ENCODE measurements at regions not wholly inside any gene's neighbourhood (a gene's known extent, or its start where the extent isn't known, plus 50 kb on each side); places are given as distances from the start of the nearest gene placed in this dataset.

DNA sequence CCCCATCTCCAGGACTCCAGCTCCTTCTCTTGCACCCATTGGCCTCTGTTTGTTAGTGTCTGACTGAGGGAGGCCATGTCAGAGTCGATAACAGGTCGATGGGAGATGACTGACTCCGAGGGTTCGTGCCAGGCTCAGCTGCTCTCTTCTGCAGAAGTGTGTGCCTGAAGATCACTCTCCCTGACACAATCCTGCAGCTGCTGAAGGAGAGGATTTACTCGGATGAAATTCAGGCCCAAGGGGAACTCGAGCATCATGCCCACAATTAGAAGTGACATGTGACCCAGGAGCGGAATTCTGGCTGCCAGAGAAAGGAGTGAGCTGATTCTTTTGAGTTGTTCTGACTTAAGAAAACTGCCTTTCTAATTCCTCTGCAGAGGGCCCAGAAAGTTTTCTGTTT is 318.2 kb downstream of the MAFB start:
- Histone ChIP-seq H3K9me3 (peaks cover 0 to 15% (median 4%) of the 10 kb centered on the region in 12 donors), H3K36me3 (no peaks in the 10 kb centered on the region), H3K4me1 (no peaks in the 10 kb centered on the region), H3K27me3 (no peaks in the 10 kb centered on the region), H3K4me3 (no peak overlapping the region), H3K27ac (no peak overlapping the region)
- WGBS, 4 donors = 59 to 66% (median 62%) methylated on average over 7 of the region's 7 CpGs
- no peak for ATAC-seq
- TF ChIP-seq, protein P1, sequence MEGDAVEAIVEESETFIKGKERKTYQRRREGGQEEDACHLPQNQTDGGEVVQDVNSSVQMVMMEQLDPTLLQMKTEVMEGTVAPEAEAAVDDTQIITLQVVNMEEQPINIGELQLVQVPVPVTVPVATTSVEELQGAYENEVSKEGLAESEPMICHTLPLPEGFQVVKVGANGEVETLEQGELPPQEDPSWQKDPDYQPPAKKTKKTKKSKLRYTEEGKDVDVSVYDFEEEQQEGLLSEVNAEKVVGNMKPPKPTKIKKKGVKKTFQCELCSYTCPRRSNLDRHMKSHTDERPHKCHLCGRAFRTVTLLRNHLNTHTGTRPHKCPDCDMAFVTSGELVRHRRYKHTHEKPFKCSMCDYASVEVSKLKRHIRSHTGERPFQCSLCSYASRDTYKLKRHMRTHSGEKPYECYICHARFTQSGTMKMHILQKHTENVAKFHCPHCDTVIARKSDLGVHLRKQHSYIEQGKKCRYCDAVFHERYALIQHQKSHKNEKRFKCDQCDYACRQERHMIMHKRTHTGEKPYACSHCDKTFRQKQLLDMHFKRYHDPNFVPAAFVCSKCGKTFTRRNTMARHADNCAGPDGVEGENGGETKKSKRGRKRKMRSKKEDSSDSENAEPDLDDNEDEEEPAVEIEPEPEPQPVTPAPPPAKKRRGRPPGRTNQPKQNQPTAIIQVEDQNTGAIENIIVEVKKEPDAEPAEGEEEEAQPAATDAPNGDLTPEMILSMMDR (IDR thresholded peaks at IDR 0.05) = no peak
- TF ChIP-seq POLR2A (IDR thresholded peaks at IDR 0.05) = no peak
- no peak for DNase-seq
- intact Hi-C loops (cut with DNase I) = no loop called here

DNA sequence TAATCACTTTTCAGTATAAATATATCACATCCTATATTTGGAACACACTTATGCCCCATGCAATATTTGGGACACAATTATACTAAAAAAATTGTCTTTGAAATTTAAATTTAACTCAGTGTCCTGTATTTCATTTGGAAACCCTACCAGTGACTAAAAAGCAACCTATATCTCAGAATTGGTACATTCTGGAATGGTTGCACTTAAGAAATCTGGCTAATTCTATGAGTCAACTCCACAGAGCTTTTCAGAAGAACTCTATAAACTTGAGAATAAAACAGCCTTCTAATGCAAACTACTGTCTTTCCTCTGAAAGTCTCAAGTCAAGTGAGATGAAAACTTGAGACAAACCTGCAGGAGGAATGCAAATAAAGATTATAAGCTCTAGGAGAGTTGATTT is 320.2 kb downstream of the MAFB start:
- TF ChIP-seq, protein P1 (IDR thresholded peaks at IDR 0.05) = no peak
- no peak for TF ChIP-seq POLR2A (IDR thresholded peaks at IDR 0.05)
- Histone ChIP-seq H3K4me3 (no peak overlapping the region), H3K9me3 (no peaks in the 10 kb centered on the region), H3K27me3 (peaks cover 0 to 9% (median 0%) of the 10 kb centered on the region in 9 donors), H3K27ac (no peak overlapping the region), H3K36me3 (no peaks in the 10 kb centered on the region), H3K4me1 (peaks cover 0 to 7% (median 0%) of the 10 kb centered on the region in 12 donors)
- intact Hi-C loops (cut with DNase I) = no loop called here
- ATAC-seq = no peak
- no peak for DNase-seq

DNA sequence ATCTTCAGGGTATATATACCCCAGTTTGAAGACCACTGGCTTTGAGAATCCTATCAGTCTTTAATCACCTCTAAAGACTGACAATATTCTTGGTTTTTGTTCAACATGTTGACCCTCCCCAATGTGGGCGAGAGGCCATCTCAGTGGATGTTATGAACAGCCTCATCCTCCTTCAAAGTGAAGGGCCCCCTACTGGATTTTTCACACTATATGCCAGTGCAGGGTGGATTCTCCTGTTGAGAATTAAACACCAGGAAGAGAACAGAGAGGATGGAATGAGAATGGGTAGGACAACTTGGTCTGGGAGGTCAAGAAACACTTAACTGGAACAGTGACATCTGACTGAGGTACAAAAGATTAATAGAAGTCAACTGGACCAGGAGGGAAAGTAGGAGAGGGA is 327.1 kb downstream of the MAFB start:
- Histone ChIP-seq H3K9me3 (no peaks in the 10 kb centered on the region), H3K27me3 (peaks cover 0 to 20% (median 0%) of the 10 kb centered on the region in 9 donors), H3K27ac (no peak overlapping the region), H3K4me3 (no peak overlapping the region), H3K36me3 (no peaks in the 10 kb centered on the region), H3K4me1 (peaks cover 0 to 25% (median 0%) of the 10 kb centered on the region in 12 donors)
- no peak for ATAC-seq
- WGBS, 4 donors = 48 to 70% (median 65%) methylated on average over 1 of the region's 1 CpG
- intact Hi-C loops (cut with DNase I) = no loop called here
- no peak for TF ChIP-seq POLR2A (IDR thresholded peaks at IDR 0.05)
- TF ChIP-seq, protein P1 (IDR thresholded peaks at IDR 0.05) = no peak
- DNase-seq = no peak

DNA sequence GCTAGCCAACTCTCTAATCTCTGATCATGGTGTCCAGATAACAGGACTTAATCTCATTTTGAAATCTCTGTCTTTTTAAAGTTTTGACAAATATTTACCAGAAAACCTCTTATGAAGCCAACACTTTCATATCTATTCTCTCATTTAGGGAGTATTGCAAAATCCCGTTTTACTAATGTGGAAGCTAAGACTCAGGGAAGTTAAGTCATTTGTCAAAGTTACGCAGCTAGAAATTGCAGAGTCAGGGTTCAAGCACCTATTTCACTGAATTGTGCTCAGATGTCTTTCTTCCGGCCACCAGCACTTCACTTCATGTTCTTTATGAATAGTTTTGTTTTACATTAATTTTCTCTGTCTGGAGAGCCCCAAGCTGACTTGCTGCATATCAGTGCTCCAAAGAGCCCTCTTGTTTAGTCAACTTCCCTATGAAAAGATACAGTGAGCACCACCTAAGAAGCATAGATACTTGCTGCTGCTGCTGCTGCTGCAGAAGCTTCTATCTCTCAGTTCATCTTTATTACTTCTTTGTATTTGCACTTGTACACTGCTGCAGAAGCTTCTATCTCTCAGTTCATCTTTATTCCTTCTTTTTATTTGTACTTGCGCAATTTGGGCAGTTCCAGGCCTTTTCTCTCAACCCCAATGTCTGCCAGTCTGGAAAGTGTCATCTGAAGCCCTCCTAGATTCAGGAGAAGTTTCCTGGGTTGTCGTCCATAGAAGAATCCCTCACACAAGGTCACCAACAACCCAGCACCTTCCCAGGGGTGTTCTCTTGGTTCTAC is 329.7 kb downstream of the MAFB start:
- intact Hi-C loops (cut with DNase I) = no loop called here
- Histone ChIP-seq H3K4me3 (no peak overlapping the region), H3K27ac (peak overlapping the region in 1 of 12 donors; percentile 77), H3K27me3 (peaks cover 0 to 18% (median 0%) of the 10 kb centered on the region in 9 donors), H3K9me3 (no peaks in the 10 kb centered on the region), H3K36me3 (no peaks in the 10 kb centered on the region), H3K4me1 (peaks cover 0 to 21% (median 0%) of the 10 kb centered on the region in 12 donors)
- ATAC-seq (no peak), DNase-seq (no peak)
- WGBS, 4 donors = 69 to 84% (median 78%) methylated on average over 5 of the region's 5 CpGs
- TF ChIP-seq, protein P1 (IDR thresholded peaks at IDR 0.05) = no peak
- no peak for TF ChIP-seq POLR2A (IDR thresholded peaks at IDR 0.05)
